Neural cell (in vitro differentiated cells): ENCODE measurements at regions not wholly inside any gene's neighbourhood (a gene's known extent, or its start where the extent isn't known, plus 50 kb on each side); places are given as distances from the start of the nearest gene placed in this dataset.

Experiments
- EP300 ChIP-seq: fragments of 450-650 bp; conservative IDR thresholded peaks from 2 replicates; pipeline ENCODE4 v1.6.1; 2014; ENCODE audit warnings: antibody characterized with exemption, mild to moderate bottlenecking, moderate library complexity; ENCODE audit not compliant: poor library complexity, severe bottlenecking
- EZH2 ChIP-seq: fragments of 200-600, 300-800 bp; shearing (Covaris generic), sonication (generic); IDR thresholded peaks from 2 replicates; pipeline ENCODE4 v1.6.1; 2014; ENCODE audit warnings: antibody characterized with exemption, low read length, borderline replicate concordance, mild to moderate bottlenecking; ENCODE audit not compliant: insufficient read depth, poor library complexity, severe bottlenecking
- MXI1 ChIP-seq: fragments of 450-650 bp; conservative IDR thresholded peaks from 2 replicates; pipeline ENCODE4 v1.6.1; 2014; ENCODE audit warnings: antibody characterized with exemption, mild to moderate bottlenecking; ENCODE audit not compliant: poor library complexity, severe bottlenecking
- POLR2AphosphoS5 ChIP-seq: IDR thresholded peaks from 2 replicates; pipeline ENCODE4 v1.6.1; 2012
- RAD21 ChIP-seq: fragments of 450-650 bp; conservative IDR thresholded peaks from 2 replicates; pipeline ENCODE4 v1.6.1; 2014; ENCODE audit warnings: antibody characterized with exemption, mild to moderate bottlenecking, moderate library complexity
- SMC3 ChIP-seq: fragments of 450-650 bp; conservative IDR thresholded peaks from 2 replicates; pipeline ENCODE4 v1.6.1; 2014; ENCODE audit warnings: antibody characterized with exemption, mild to moderate bottlenecking, moderate library complexity; ENCODE audit not compliant: poor library complexity
- TAF1 ChIP-seq: IDR thresholded peaks from 2 replicates; pipeline ENCODE4 v1.6.1; 2012; ENCODE audit warnings: low read depth
- TF ChIP-seq, protein P1 (sequence below): fragments of 450-650 bp; IDR thresholded peaks from 2 replicates; pipeline ENCODE4 v1.5.1; 2014; ENCODE audit warnings: antibody characterized with exemption, mild to moderate bottlenecking, moderate library complexity; ENCODE audit not compliant: poor library complexity, severe bottlenecking
- TF ChIP-seq, protein P2 (sequence below): IDR thresholded peaks from 2 replicates; pipeline ENCODE4 v1.6.1; 2012; ENCODE audit warnings: borderline replicate concordance

DNA sequence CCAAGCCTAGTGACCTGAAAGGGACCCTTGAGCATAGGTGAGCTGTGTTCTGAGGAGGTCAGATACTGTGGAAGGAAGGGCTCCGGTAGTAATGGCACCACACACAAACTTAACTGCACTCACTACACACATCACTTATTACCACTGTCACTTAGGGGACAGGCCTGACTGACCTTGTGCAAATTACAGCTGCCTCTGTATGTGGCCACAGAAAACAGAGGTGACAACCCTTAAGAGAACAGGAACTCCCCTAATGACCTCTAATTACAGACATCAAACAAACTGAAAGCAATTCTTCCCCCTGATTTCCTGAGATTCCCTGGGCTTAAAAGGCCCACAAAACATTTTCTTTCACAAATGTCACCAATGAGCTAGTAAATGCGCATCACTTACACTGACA, 360.6 kb downstream of the RND3 start:
- TF ChIP-seq, protein P1, sequence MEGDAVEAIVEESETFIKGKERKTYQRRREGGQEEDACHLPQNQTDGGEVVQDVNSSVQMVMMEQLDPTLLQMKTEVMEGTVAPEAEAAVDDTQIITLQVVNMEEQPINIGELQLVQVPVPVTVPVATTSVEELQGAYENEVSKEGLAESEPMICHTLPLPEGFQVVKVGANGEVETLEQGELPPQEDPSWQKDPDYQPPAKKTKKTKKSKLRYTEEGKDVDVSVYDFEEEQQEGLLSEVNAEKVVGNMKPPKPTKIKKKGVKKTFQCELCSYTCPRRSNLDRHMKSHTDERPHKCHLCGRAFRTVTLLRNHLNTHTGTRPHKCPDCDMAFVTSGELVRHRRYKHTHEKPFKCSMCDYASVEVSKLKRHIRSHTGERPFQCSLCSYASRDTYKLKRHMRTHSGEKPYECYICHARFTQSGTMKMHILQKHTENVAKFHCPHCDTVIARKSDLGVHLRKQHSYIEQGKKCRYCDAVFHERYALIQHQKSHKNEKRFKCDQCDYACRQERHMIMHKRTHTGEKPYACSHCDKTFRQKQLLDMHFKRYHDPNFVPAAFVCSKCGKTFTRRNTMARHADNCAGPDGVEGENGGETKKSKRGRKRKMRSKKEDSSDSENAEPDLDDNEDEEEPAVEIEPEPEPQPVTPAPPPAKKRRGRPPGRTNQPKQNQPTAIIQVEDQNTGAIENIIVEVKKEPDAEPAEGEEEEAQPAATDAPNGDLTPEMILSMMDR: no peak
- TF ChIP-seq MXI1 (no peak), EZH2 (no peak), TAF1 (no peak), EP300 (no peak), POLR2AphosphoS5 (peak; percentile 8), RAD21 (no peak), SMC3 (no peak)
- TF ChIP-seq, protein P2, sequence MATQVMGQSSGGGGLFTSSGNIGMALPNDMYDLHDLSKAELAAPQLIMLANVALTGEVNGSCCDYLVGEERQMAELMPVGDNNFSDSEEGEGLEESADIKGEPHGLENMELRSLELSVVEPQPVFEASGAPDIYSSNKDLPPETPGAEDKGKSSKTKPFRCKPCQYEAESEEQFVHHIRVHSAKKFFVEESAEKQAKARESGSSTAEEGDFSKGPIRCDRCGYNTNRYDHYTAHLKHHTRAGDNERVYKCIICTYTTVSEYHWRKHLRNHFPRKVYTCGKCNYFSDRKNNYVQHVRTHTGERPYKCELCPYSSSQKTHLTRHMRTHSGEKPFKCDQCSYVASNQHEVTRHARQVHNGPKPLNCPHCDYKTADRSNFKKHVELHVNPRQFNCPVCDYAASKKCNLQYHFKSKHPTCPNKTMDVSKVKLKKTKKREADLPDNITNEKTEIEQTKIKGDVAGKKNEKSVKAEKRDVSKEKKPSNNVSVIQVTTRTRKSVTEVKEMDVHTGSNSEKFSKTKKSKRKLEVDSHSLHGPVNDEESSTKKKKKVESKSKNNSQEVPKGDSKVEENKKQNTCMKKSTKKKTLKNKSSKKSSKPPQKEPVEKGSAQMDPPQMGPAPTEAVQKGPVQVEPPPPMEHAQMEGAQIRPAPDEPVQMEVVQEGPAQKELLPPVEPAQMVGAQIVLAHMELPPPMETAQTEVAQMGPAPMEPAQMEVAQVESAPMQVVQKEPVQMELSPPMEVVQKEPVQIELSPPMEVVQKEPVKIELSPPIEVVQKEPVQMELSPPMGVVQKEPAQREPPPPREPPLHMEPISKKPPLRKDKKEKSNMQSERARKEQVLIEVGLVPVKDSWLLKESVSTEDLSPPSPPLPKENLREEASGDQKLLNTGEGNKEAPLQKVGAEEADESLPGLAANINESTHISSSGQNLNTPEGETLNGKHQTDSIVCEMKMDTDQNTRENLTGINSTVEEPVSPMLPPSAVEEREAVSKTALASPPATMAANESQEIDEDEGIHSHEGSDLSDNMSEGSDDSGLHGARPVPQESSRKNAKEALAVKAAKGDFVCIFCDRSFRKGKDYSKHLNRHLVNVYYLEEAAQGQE: no peak
